Right cardiac atrium (tissue), 5 donors: ENCODE measurements at regions not wholly inside any gene's neighbourhood (a gene's known extent, or its start where the extent isn't known, plus 50 kb on each side); places are given as distances from the start of the nearest gene placed in this dataset.

Experiments used
- ATAC-seq, 2 donors: fragments of 200-7000 bp; cut with Tn5 transposase; one replicate each; pipeline versions ENCODE4 v1.8.0 to v1.9.1; 2020; ENCODE audit warnings: moderate library complexity in 2 of 2, mild to moderate bottlenecking in 1 of 2
- DNase-seq, 3 donors: peaks; one replicate each; pipeline ENCODE4 v3.0.0-alpha.2; 2020
- H3K27ac ChIP-seq: one replicate; pipeline ENCODE4 v1.5.1; 2013; ENCODE audit warnings: mild to moderate bottlenecking, low read length, control low read depth, moderate library complexity
- H3K27me3 ChIP-seq: one replicate; pipeline ENCODE4 v1.6.1; 2013; ENCODE audit not compliant: control insufficient read depth, insufficient read depth
- H3K4me1 ChIP-seq: one replicate; pipeline ENCODE4 v1.6.1; 2013; ENCODE audit warnings: low read length; ENCODE audit not compliant: control insufficient read depth, insufficient read depth
- H3K4me3 ChIP-seq: one replicate; pipeline ENCODE4 v1.5.1; 2013; ENCODE audit warnings: low read length, control low read depth
- H3K9me3 ChIP-seq: one replicate; pipeline ENCODE4 v1.6.1; 2013; ENCODE audit warnings: low read length; ENCODE audit not compliant: control insufficient read depth
- WGBS: extraction: QIAGEN DNeasy Blood & Tissue Kit; methylation state at CpG from one replicate; pipeline ENCODE4 v1.1.7; 2013; 5-methylcytosine and 5-hydroxymethylcytosine counted together
- intact Hi-C, 4 donors: fragments of 100-400 bp; cut with DNase I; formaldehyde crosslinking; loops; one replicate each; pipeline versions ENCODE4 v1.11.0 to v1.14.0; 2022 to 2023
- donor health status: healthy with polysubstance abuse.
- donor health status: DM: no; HTN: yes; CAD: no.
- donor health status: DM: no; HTN: no; CAD: no.
- donor health status: DM: no; HTN: yes; CAD: no; lungs with severe emphysema.
- donor health status: DM: yes; HTN: yes; CAD: no.

GRCh38 chr16:6961704-6962103 is 370.9 kb upstream of the RBFOX1 start:
- no peak overlapping the region for H3K27ac ChIP-seq
- no peak for DNase-seq
- H3K4me3 ChIP-seq, result no peak overlapping the region
- 74% methylated on average over 3 of the region's 3 CpGs for whole genome bisulfite sequencing
- H3K27me3 ChIP-seq, result no peaks in the 10 kb centered on the region
- H3K9me3 ChIP-seq, result no peaks in the 10 kb centered on the region
- H3K4me1 ChIP-seq, result no peaks in the 10 kb centered on the region
- no peak for ATAC-seq
- intact Hi-C loops, result no loop called here

GRCh38 chr16:6958184-6958583 is 374.5 kb upstream of the RBFOX1 start:
- DNase-seq (no peak), ATAC-seq (no peak)
- Histone ChIP-seq H3K4me1 (no peaks in the 10 kb centered on the region), H3K27me3 (no peaks in the 10 kb centered on the region), H3K27ac (no peak overlapping the region), H3K4me3 (no peak overlapping the region), H3K9me3 (no peaks in the 10 kb centered on the region)
- 86% methylated on average over 8 of the region's 8 CpGs for WGBS
- intact Hi-C loops, result no loop called here

- DNase-seq (no peak), ATAC-seq (no peak)
- Histone ChIP-seq H3K4me3 (no peak overlapping the region), H3K27ac (no peak overlapping the region), H3K4me1 (no peaks in the 10 kb centered on the region), H3K27me3 (no peaks in the 10 kb centered on the region), H3K9me3 (no peaks in the 10 kb centered on the region)
- 47% methylated on average over 4 of the region's 4 CpGs for WGBS
- intact Hi-C loops, result no loop called here
Measured at GRCh38 chr16:6957681-6958080, 375.0 kb upstream of the RBFOX1 start.

GRCh38 chr16:6956511-6956910 is 376.1 kb upstream of the RBFOX1 start:
- WGBS, result 78% methylated on average over 3 of the region's 3 CpGs
- intact Hi-C loops, result no loop called here
- no peaks in the 10 kb centered on the region for H3K4me1 ChIP-seq
- no peak for DNase-seq
- ATAC-seq, result no peak
- H3K9me3 ChIP-seq, result no peaks in the 10 kb centered on the region
- H3K4me3 ChIP-seq, result no peak overlapping the region
- H3K27ac ChIP-seq, result no peak overlapping the region
- H3K27me3 ChIP-seq, result no peaks in the 10 kb centered on the region

- no peak overlapping the region for H3K27ac ChIP-seq
- ATAC-seq (no peak), DNase-seq (no peak)
- WGBS, result 71% methylated on average over 3 of the region's 3 CpGs
- no peak overlapping the region for H3K4me3 ChIP-seq
- no peaks in the 10 kb centered on the region for H3K9me3 ChIP-seq
- H3K27me3 ChIP-seq, result no peaks in the 10 kb centered on the region
- H3K4me1 ChIP-seq, result no peaks in the 10 kb centered on the region
- intact Hi-C loops, result no loop called here
Measured at GRCh38 chr16:6955303-6955702, 377.3 kb upstream of the RBFOX1 start.

- no peak overlapping the region for H3K4me3 ChIP-seq
- intact Hi-C loops, result no loop called here
- H3K4me1 ChIP-seq, result no peaks in the 10 kb centered on the region
- 80% methylated on average over 5 of the region's 5 CpGs for WGBS
- no peaks in the 10 kb centered on the region for H3K27me3 ChIP-seq
- H3K9me3 ChIP-seq, result no peaks in the 10 kb centered on the region
- ATAC-seq (no peak), DNase-seq (no peak)
- H3K27ac ChIP-seq, result no peak overlapping the region
Measured at GRCh38 chr16:6949240-6949639, 383.4 kb upstream of the RBFOX1 start.

GRCh38 chr16:6947291-6947690 is 385.4 kb upstream of the RBFOX1 start:
- Histone ChIP-seq H3K9me3 (no peaks in the 10 kb centered on the region), H3K27me3 (no peaks in the 10 kb centered on the region), H3K4me1 (no peaks in the 10 kb centered on the region), H3K4me3 (no peak overlapping the region), H3K27ac (no peak overlapping the region)
- ATAC-seq (no peak), DNase-seq (no peak)
- WGBS, result 85% methylated on average over 6 of the region's 6 CpGs
- intact Hi-C loops, result no loop called here

- Histone ChIP-seq H3K9me3 (no peaks in the 10 kb centered on the region), H3K27ac (no peak overlapping the region), H3K4me1 (no peaks in the 10 kb centered on the region), H3K4me3 (no peak overlapping the region), H3K27me3 (no peaks in the 10 kb centered on the region)
- ATAC-seq (no peak), DNase-seq (no peak)
- intact Hi-C loops, result no loop called here
- WGBS, result 57% methylated on average over 1 of the region's 1 CpG
Measured at GRCh38 chr16:6946802-6947201, 385.8 kb upstream of the RBFOX1 start.

GRCh38 chr16:6946106-6946505 is 386.5 kb upstream of the RBFOX1 start:
- no peak for ATAC-seq
- intact Hi-C loops, result no loop called here
- WGBS, result 80% methylated on average over 1 of the region's 1 CpG
- Histone ChIP-seq H3K4me1 (no peaks in the 10 kb centered on the region), H3K4me3 (no peak overlapping the region), H3K9me3 (no peaks in the 10 kb centered on the region), H3K27me3 (no peaks in the 10 kb centered on the region), H3K27ac (no peak overlapping the region)
- DNase-seq, result no peak

- no peak overlapping the region for H3K27ac ChIP-seq
- intact Hi-C loops, result no loop called here
Measured at GRCh38 chr16:6940968-6941367, 391.7 kb upstream of the RBFOX1 start.

GRCh38 chr16:6937641-6938040 is 395.0 kb upstream of the RBFOX1 start:
- H3K9me3 ChIP-seq, result no peaks in the 10 kb centered on the region
- no peak for DNase-seq
- H3K4me3 ChIP-seq, result no peak overlapping the region
- 75% methylated on average over 5 of the region's 5 CpGs for WGBS
- ATAC-seq, result no peak
- H3K27ac ChIP-seq, result no peak overlapping the region
- no peaks in the 10 kb centered on the region for H3K27me3 ChIP-seq
- intact Hi-C loops, result no loop called here
- no peaks in the 10 kb centered on the region for H3K4me1 ChIP-seq

More at GRCh38 chr16:6940968-6941367, 391.7 kb upstream of the RBFOX1 start:
- no peak for DNase-seq
- Histone ChIP-seq H3K4me1 (no peaks in the 10 kb centered on the region), H3K27me3 (no peaks in the 10 kb centered on the region), H3K9me3 (no peaks in the 10 kb centered on the region), H3K4me3 (no peak overlapping the region)
- WGBS, result 89% methylated on average over 5 of the region's 5 CpGs
- no peak for ATAC-seq

GRCh38 chr16:6932871-6933385 is 399.7 kb upstream of the RBFOX1 start:
- H3K4me3 ChIP-seq, result no peak overlapping the region
- no peaks in the 10 kb centered on the region for H3K4me1 ChIP-seq
- WGBS, result 85% methylated on average over 5 of the region's 5 CpGs
- no peaks in the 10 kb centered on the region for H3K27me3 ChIP-seq
- no peak overlapping the region for H3K27ac ChIP-seq
- intact Hi-C loops, result no loop called here
- H3K9me3 ChIP-seq, result peaks cover 2% of the 10 kb centered on the region
- DNase-seq (no peak), ATAC-seq (no peak)
